Neural progenitor cell (in vitro differentiated cells): ENCODE measurements at regions not wholly inside any gene's neighbourhood (a gene's known extent, or its start where the extent isn't known, plus 50 kb on each side); places are given as distances from the start of the nearest gene placed in this dataset.
A peak's percentile ranks its signal among the peaks of the same experiment; 100 is the strongest.

Source experiments
- DNase-seq: peaks from one replicate; pipeline ENCODE4 v3.0.0-alpha.2; 2016; ENCODE audit warnings: low spot score
- H2AFZ ChIP-seq: fragments of 200-600 bp; sonication (generic); replicated peaks from 2 replicates; pipeline ENCODE4 v1.6.1; 2016; ENCODE audit warnings: antibody characterized with exemption
- H3F3A ChIP-seq: fragments of 200-600 bp; sonication (generic); 2 replicates; pipeline ENCODE4 v1.6.1; 2016; ENCODE audit warnings: antibody characterized with exemption, low read depth
- H3K27ac ChIP-seq: fragments of 200-600 bp; sonication (generic); 2 replicates; pipeline ENCODE4 v1.5.1; 2016; ENCODE audit warnings: mild to moderate bottlenecking
- H3K27me3 ChIP-seq: fragments of 200-600 bp; sonication (generic); 2 replicates; pipeline ENCODE4 v1.6.1; 2016; ENCODE audit warnings: mild to moderate bottlenecking, moderate library complexity
- H3K36me3 ChIP-seq: fragments of 200-600 bp; sonication (generic); 2 replicates; pipeline ENCODE4 v1.5.1; 2016
- H3K4me1 ChIP-seq: fragments of 200-600 bp; sonication (generic); 2 replicates; pipeline ENCODE4 v1.6.1; 2016; ENCODE audit warnings: mixed run types
- H3K4me2 ChIP-seq: fragments of 200-600 bp; sonication (generic); 2 replicates; pipeline ENCODE4 v1.6.1; 2016
- H3K4me3 ChIP-seq: fragments of 200-600 bp; sonication (generic); 2 replicates; pipeline ENCODE4 v1.5.1; 2016
- H3K79me2 ChIP-seq: fragments of 200-600 bp; sonication (generic); 2 replicates; pipeline ENCODE4 v1.6.1; 2016; ENCODE audit warnings: low read depth
- H3K9ac ChIP-seq: fragments of 200-600 bp; sonication (generic); 2 replicates; pipeline ENCODE4 v1.6.1; 2016
- H3K9me3 ChIP-seq: fragments of 200-600 bp; sonication (generic); 2 replicates; pipeline ENCODE4 v1.5.1; 2016; ENCODE audit warnings: low read depth
- H4K20me1 ChIP-seq: fragments of 200-600 bp; sonication (generic); 2 replicates; pipeline ENCODE4 v1.6.1; 2016; ENCODE audit warnings: low read depth
- H3K27ac Mint-ChIP-seq: 3 replicates; pipeline ENCODE4 v1.8.0; 2021; ENCODE audit warnings: mixed read lengths
- H3K27me3 Mint-ChIP-seq: 2 replicates; pipeline ENCODE4 v1.8.0; 2022; ENCODE audit warnings: low read depth, mild to moderate bottlenecking, inconsistent platforms, moderate library complexity, mixed read lengths; ENCODE audit not compliant: insufficient read depth
- H3K36me3 Mint-ChIP-seq: 3 replicates; pipeline ENCODE4 v1.8.0; 2021; ENCODE audit warnings: mixed read lengths
- H3K4me1 Mint-ChIP-seq: 3 replicates; pipeline ENCODE4 v1.8.0; 2021; ENCODE audit warnings: mixed read lengths
- H3K4me3 Mint-ChIP-seq: 3 replicates; pipeline ENCODE4 v1.8.0; 2021; ENCODE audit warnings: mild to moderate bottlenecking, moderate library complexity, mixed read lengths
- H3K9me3 Mint-ChIP-seq: 3 replicates; pipeline ENCODE4 v1.8.0; 2020; ENCODE audit warnings: mixed read lengths
- CTCF ChIP-seq: fragments of 200-600 bp; sonication (generic); IDR thresholded peaks from 2 replicates; pipeline ENCODE4 v1.5.1; 2017; ENCODE audit warnings: antibody characterized with exemption, mild to moderate bottlenecking
- EZH2 ChIP-seq: fragments of 200-600 bp; sonication (generic); IDR thresholded peaks from 2 replicates; pipeline ENCODE4 v1.6.1; 2017; ENCODE audit warnings: antibody characterized with exemption, mild to moderate bottlenecking, moderate library complexity
- EZH2phosphoT487 ChIP-seq: fragments of 200-600 bp; sonication (generic); IDR thresholded peaks from 2 replicates; pipeline ENCODE4 v1.6.1; 2017; ENCODE audit warnings: antibody characterized with exemption

DNA sequence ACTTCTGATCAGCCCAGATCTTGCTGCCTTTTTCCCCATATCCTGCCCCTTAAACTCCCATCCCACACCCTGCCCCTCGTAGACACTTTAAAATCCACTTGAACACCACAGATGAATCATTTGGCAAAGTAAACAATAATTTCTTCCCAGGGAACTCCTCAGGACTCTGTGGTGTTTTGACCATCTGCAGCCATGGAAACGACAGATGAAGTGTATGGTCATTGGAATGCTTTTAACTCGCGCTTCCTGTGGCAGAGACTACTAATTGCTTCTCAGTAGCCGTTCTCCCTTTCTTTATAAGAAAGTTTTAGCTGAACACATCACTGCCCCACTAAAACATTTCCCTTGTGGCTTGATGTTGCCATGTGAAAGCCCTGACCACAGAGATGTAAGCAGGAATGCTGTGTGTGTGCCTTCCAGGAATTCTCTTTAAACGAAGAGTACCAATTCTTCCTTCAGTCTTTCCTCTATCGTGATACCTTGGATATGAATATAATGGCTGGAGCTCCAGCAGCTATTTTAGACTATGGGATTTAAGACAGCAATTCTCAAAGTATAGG lies 92.7 kb upstream of the PARD3B start:
- Mint-ChIP-seq H3K4me1 (peaks cover 66% of the 10 kb centered on the region), H3K9me3 (peaks cover 5% of the 10 kb centered on the region), H3K4me3 (peak overlapping the region; percentile 50), H3K27ac (peak overlapping the region; percentile 100), H3K36me3 (no peaks in the 10 kb centered on the region), H3K27me3 (peaks cover 3% of the 10 kb centered on the region)
- H3K4me3 ChIP-seq: no peak overlapping the region
- H3K27ac ChIP-seq: peak overlapping the region; percentile 5
- no peak overlapping the region for H2AFZ ChIP-seq
- H3K27me3 ChIP-seq: no peaks in the 10 kb centered on the region
- H4K20me1 ChIP-seq: no peaks in the 10 kb centered on the region
- H3F3A ChIP-seq: no peaks in the 10 kb centered on the region
- TF ChIP-seq CTCF (no peak), EZH2 (no peak), EZH2phosphoT487 (no peak)
- no peak overlapping the region for H3K4me2 ChIP-seq
- H3K9ac ChIP-seq: no peak overlapping the region
- peak; percentile 73 for DNase-seq
- H3K9me3 ChIP-seq: no peaks in the 10 kb centered on the region
- no peaks in the 10 kb centered on the region for H3K79me2 ChIP-seq
- H3K36me3 ChIP-seq: no peaks in the 10 kb centered on the region
- H3K4me1 ChIP-seq: peaks cover 19% of the 10 kb centered on the region

DNA sequence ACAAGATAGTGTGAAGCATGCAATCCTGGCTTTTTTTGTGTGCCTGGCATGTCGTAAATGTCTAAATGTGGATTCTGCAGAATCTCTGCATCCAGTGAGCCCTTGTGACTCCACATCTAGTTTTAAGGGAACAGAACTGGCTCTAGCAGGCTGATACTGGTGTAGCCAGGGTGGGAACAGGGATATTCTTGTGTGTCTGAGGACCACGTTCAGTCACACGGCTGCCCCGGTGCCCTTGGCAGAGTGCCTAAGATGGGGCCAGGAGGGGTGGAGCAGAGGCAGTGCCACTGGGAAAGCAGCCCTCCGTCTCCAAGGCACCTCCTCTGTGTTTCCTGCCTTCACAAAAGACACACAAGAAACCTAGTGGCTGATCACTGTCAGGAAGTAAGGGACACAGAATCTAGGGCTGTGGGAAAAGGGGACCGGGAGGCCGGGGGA lies 91.5 kb upstream of the PARD3B start:
- Mint-ChIP-seq H3K36me3 (no peaks in the 10 kb centered on the region), H3K4me1 (peaks cover 64% of the 10 kb centered on the region), H3K27me3 (peaks cover 3% of the 10 kb centered on the region), H3K27ac (peak overlapping the region; percentile 99), H3K4me3 (peak overlapping the region; percentile 57), H3K9me3 (peaks cover 5% of the 10 kb centered on the region)
- Histone ChIP-seq H3K36me3 (no peaks in the 10 kb centered on the region), H3K27me3 (no peaks in the 10 kb centered on the region), H4K20me1 (no peaks in the 10 kb centered on the region), H3K4me1 (peaks cover 19% of the 10 kb centered on the region), H2AFZ (peak overlapping the region; percentile 95), H3K79me2 (no peaks in the 10 kb centered on the region), H3K27ac (no peak overlapping the region), H3F3A (no peaks in the 10 kb centered on the region), H3K9ac (no peak overlapping the region), H3K4me3 (no peak overlapping the region), H3K9me3 (no peaks in the 10 kb centered on the region), H3K4me2 (peak overlapping the region; percentile 14)
- no peak for TF ChIP-seq CTCF
- peak; percentile 37 for DNase-seq

- no peak overlapping the region for H2AFZ ChIP-seq
- peaks cover 15% of the 10 kb centered on the region for H3K4me1 ChIP-seq
- no peaks in the 10 kb centered on the region for H3K27me3 ChIP-seq
- H3K9me3 ChIP-seq: no peaks in the 10 kb centered on the region
- Mint-ChIP-seq H3K9me3 (peaks cover 8% of the 10 kb centered on the region), H3K36me3 (no peaks in the 10 kb centered on the region), H3K27me3 (peaks cover 3% of the 10 kb centered on the region), H3K27ac (peak overlapping the region; percentile 99), H3K4me3 (no peak overlapping the region), H3K4me1 (peaks cover 59% of the 10 kb centered on the region)
- H3K79me2 ChIP-seq: no peaks in the 10 kb centered on the region
- no peak for TF ChIP-seq CTCF
- no peak for TF ChIP-seq EZH2phosphoT487
- TF ChIP-seq EZH2: no peak
- no peak for DNase-seq
- no peak overlapping the region for H3K4me3 ChIP-seq
- H3K36me3 ChIP-seq: no peaks in the 10 kb centered on the region
- no peak overlapping the region for H3K9ac ChIP-seq
- H4K20me1 ChIP-seq: no peaks in the 10 kb centered on the region
- H3F3A ChIP-seq: no peaks in the 10 kb centered on the region
- no peak overlapping the region for H3K27ac ChIP-seq
- no peak overlapping the region for H3K4me2 ChIP-seq
These were observed 90.4 kb upstream of the PARD3B start for GRCh38 chr2:204454672-204455380.
